Duodenal mucosa (tissue), 2 donors: ENCODE measurements at regions not wholly inside any gene's neighbourhood (a gene's known extent, or its start where the extent isn't known, plus 50 kb on each side); places are given as distances from the start of the nearest gene placed in this dataset.

Experiments used
- H3K27ac ChIP-seq: one replicate; pipeline ENCODE4 v1.7.0; 2013; ENCODE audit warnings: low read depth, low read length
- H3K27me3 ChIP-seq, 2 donors: one replicate each; pipeline ENCODE4 v1.7.0; 2013; ENCODE audit warnings: low read length in 2 of 2, control low read depth in 1 of 2; ENCODE audit not compliant: insufficient read depth in 2 of 2, control insufficient read depth in 1 of 2
- H3K36me3 ChIP-seq, 2 donors: one replicate each; pipeline ENCODE4 v1.7.0; 2013; ENCODE audit warnings: low read length in 2 of 2, control low read depth in 1 of 2; ENCODE audit not compliant: insufficient read depth in 2 of 2, control insufficient read depth in 1 of 2
- H3K4me1 ChIP-seq, 2 donors: one replicate each; pipeline ENCODE4 v1.7.0; 2013; ENCODE audit warnings: low read length in 2 of 2, control low read depth in 1 of 2; ENCODE audit not compliant: insufficient read depth in 2 of 2, control insufficient read depth in 1 of 2
- H3K4me3 ChIP-seq, 2 donors: one replicate each; pipeline ENCODE4 v1.7.0; 2013; ENCODE audit warnings: low read length in 2 of 2, low read depth in 1 of 2
- H3K9ac ChIP-seq, 2 donors: one replicate each; pipeline ENCODE4 v1.7.0; 2013; ENCODE audit warnings: low read length in 2 of 2, low read depth in 1 of 2
- H3K9me3 ChIP-seq, 2 donors: one replicate each; pipeline ENCODE4 v1.7.0; 2013; ENCODE audit warnings: low read length in 2 of 2, control low read depth in 1 of 2; ENCODE audit not compliant: control insufficient read depth in 1 of 2

DNA sequence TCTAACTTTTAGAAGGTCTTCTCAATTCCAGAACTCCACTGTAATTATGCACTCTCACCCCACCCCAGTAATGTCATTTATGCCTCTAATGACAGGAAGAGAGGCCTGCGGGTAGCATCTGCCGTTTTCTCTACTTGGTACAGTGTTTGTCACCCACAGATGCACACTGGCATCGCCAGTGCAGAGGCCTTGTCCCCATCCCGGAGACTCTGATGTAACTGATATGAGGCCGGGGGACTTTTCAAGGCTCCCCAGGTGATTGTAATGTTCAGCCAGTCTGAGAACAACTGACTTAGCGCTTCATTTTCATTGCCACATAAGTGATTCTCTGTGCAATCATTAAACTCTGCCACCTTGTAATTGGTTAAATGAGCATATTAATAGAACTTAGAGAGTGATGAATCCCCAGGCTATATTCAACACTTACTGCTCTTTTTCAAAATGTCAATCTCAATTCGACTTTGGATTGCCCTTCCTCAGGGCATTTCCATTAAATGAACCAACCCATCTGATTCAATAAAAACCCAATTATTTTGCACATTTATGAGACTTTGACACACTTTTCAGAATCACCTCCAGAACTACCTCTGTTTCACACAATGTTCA, 113.2 kb downstream of the HERPUD2 start:
- no peaks in the 10 kb centered on the region for H3K4me1 ChIP-seq
- no peak overlapping the region for H3K9ac ChIP-seq
- H3K4me3 ChIP-seq, result no peak overlapping the region
- no peaks in the 10 kb centered on the region for H3K27me3 ChIP-seq
- no peaks in the 10 kb centered on the region for H3K9me3 ChIP-seq
- H3K36me3 ChIP-seq, result no peaks in the 10 kb centered on the region
- no peak overlapping the region for H3K27ac ChIP-seq

DNA sequence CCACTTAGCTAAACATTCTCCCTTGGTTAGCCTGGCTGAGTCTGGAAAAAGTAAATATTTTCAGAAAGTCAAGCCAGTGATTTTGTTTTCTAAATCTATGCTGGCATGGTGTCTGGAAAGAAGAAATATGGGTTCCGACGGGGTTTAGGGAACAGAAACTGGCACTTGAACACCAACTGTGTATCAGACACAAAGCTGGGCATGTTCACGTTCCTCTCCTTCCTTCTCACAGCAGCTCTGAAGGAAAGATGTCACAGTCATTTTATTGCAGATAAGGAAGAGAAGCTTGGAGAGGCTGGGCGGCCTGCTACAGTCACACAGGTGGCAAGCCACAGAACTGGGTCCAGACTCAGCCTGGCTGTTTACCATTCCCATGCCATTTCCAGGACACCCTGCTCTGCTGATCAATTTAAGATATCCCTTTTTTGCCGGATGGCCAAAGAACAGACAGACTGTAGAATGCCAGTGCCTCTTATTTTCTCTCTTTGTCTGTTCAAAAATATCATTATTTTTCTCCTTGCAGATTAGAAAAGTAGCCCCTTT, 118.8 kb downstream of the HERPUD2 start:
- no peaks in the 10 kb centered on the region for H3K4me1 ChIP-seq
- H3K27ac ChIP-seq, result no peak overlapping the region
- no peaks in the 10 kb centered on the region for H3K36me3 ChIP-seq

DNA sequence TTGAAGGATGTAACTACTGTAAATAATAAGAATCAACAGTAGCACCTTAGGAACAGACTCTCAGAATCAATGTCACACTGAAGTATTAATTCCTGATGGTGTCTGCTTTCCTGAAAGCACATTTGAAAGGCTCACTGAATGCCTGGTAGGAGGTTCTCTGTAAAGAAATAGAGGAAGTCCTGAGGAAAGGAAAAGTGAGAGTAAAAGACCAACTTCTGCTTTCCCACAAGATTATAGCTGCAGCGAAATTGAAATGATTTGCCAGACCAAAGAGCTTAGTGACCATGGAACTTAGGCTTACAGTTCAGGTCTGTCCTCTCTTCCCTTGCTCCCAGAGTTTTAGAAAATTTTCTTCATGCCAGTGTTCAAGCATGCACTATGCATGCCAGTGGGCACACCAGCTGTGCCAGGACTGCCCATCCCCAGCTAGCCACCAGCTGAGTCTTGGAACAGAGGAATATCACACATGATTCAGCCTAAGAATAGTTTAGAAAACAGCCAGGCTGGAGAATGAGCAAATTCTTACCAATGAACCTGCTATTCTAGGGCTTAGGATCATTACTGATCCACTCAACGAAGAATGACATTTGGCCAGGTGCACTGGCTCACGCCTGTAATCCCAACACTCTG, 123.2 kb downstream of the HERPUD2 start:
- Histone ChIP-seq H3K4me3 (no peak overlapping the region), H3K36me3 (no peaks in the 10 kb centered on the region), H3K9ac (no peak overlapping the region), H3K27me3 (no peaks in the 10 kb centered on the region), H3K27ac (no peak overlapping the region), H3K4me1 (no peaks in the 10 kb centered on the region), H3K9me3 (no peaks in the 10 kb centered on the region)

More for the DNA sequence above, 118.8 kb downstream of the HERPUD2 start:
- Histone ChIP-seq H3K9ac (no peak overlapping the region), H3K4me3 (no peak overlapping the region), H3K27me3 (no peaks in the 10 kb centered on the region), H3K9me3 (no peaks in the 10 kb centered on the region)

DNA sequence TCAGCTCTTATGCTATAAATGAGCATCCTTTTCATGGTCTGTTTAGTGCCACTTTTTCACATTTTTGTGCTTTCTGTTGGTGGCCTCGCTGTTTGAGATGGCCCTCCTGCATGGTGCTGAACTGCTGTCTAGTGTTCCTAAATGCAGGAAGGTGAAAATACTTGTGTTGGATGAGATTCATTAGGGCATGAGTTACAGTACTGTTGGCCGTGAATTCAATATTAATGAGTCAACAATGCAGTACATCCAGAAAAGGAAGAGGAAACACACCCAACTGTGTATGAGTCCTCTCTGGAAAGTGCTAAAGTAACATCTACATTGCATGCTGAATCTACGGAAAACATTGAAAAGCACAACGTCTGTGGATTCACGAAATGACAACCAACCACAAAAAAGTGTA, 124.0 kb downstream of the HERPUD2 start:
- H3K27me3 ChIP-seq, result no peaks in the 10 kb centered on the region
- no peak overlapping the region for H3K4me3 ChIP-seq
- no peaks in the 10 kb centered on the region for H3K9me3 ChIP-seq
- H3K36me3 ChIP-seq, result no peaks in the 10 kb centered on the region
- H3K27ac ChIP-seq, result no peak overlapping the region
- no peak overlapping the region for H3K9ac ChIP-seq
- H3K4me1 ChIP-seq, result no peaks in the 10 kb centered on the region

DNA sequence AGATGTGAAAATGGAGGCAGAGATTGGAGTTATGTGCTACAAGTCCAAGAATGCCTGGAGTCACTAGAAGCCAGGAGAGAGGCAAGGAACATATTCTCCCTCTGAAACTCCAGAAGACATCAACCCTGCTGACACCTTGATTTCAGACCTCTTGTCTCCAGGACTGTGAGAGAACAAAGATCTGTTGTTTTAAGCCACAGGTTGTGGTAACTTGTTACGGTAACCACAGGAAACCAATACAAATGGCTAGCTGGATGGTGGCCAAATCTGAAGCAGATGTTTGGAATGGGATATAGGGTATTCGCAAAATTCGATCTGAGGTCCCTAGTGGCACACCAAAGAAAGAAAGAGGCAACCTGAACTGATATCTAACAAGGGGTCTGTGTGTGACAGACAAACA, 129.0 kb downstream of the HERPUD2 start:
- Histone ChIP-seq H3K27ac (no peak overlapping the region), H3K27me3 (no peaks in the 10 kb centered on the region), H3K4me1 (no peaks in the 10 kb centered on the region), H3K9ac (no peak overlapping the region), H3K4me3 (no peak overlapping the region), H3K36me3 (no peaks in the 10 kb centered on the region), H3K9me3 (no peaks in the 10 kb centered on the region)

DNA sequence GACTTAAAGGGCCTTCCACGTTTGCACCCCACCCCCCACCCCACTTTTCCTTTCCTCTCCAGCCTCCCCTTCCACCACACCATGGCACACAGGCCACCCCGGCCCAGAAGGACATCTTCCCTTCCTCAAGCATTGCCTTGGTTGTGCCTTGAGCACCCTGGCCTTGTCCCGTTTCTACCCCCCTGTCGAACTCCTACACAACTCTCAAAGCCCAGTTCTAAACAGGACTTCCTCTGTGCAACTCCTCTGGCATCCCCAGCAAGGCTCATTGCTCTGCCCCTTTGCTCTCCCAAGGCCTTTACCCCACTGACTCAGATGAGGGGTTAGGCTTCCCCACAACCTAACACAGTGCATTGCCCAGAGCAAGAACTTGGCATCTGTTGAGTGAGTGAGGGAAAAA, 136.1 kb downstream of the HERPUD2 start:
- H3K4me3 ChIP-seq, result no peak overlapping the region
- H3K36me3 ChIP-seq, result no peaks in the 10 kb centered on the region
- no peaks in the 10 kb centered on the region for H3K4me1 ChIP-seq
- no peak overlapping the region for H3K27ac ChIP-seq
- no peaks in the 10 kb centered on the region for H3K27me3 ChIP-seq
- H3K9ac ChIP-seq, result no peak overlapping the region
- H3K9me3 ChIP-seq, result no peaks in the 10 kb centered on the region

DNA sequence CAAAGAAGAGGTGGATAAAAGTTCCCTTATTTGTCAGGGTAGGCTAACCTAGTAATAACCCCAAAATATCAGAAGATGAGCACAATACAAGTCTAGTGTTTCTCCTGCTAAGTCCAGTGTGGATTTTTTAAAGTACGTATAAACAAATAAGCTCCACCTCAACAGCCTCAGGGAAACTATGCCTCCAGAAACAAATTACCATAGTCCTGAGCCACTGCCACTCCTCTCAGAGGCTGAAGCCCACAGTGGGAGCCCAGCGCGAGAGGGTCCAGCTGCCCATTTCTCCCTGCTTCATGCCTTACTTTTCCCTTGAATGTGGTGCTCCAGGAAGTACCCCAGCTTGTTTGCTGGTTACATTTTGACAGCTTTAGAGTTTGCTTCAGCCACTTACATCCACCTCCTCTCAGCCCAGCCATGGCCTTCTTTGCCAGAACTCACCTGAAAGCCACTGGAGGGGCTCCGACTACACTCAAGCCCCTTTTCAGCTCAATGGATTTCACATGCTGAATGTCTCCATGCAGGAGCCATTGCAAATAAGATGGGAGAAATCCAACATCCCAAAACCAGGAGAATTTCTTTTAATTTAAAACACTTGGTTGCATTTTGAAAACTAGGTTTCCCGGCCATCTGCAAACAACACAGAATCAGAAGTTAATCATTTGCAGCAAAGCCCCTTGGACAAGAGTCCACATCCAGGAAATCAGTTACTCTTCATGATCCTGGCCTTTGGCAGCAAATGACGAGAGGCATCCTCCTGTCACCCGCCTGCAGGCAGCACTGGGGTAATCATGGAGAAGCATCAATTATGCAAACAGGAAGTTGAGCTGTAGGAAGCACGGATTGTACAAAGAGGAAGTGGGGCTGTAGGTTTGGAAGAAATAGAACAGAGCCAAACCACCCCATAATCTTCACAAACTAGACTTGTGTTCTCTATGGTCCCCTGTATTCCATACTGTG, 138.1 kb downstream of the HERPUD2 start:
- no peaks in the 10 kb centered on the region for H3K27me3 ChIP-seq
- no peaks in the 10 kb centered on the region for H3K36me3 ChIP-seq
- no peak overlapping the region for H3K9ac ChIP-seq
- no peak overlapping the region for H3K27ac ChIP-seq
- H3K4me1 ChIP-seq, result no peaks in the 10 kb centered on the region
- no peaks in the 10 kb centered on the region for H3K9me3 ChIP-seq
- H3K4me3 ChIP-seq, result no peak overlapping the region

DNA sequence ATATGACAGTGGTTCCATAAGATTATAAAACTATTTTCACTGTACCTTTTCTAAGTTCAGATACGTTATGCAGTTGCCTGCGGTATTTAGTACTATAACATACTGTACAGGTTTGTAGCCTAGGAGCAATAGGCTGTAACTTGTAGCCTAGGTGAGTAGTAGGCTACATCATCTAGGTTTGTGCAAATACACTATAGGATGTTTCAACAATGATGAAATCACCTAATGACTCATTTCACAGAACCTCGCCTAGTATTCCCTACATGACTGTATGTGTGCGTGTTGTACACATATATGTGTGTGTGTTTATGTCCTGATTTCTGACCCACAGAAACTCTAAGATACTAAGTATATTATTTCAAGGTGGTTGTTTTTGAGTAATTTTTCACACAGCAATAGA, 139.0 kb downstream of the HERPUD2 start:
- no peak overlapping the region for H3K27ac ChIP-seq
- H3K27me3 ChIP-seq, result no peaks in the 10 kb centered on the region
- no peak overlapping the region for H3K9ac ChIP-seq
- no peaks in the 10 kb centered on the region for H3K4me1 ChIP-seq
- no peak overlapping the region for H3K4me3 ChIP-seq
- H3K36me3 ChIP-seq, result no peaks in the 10 kb centered on the region
- H3K9me3 ChIP-seq, result no peaks in the 10 kb centered on the region

DNA sequence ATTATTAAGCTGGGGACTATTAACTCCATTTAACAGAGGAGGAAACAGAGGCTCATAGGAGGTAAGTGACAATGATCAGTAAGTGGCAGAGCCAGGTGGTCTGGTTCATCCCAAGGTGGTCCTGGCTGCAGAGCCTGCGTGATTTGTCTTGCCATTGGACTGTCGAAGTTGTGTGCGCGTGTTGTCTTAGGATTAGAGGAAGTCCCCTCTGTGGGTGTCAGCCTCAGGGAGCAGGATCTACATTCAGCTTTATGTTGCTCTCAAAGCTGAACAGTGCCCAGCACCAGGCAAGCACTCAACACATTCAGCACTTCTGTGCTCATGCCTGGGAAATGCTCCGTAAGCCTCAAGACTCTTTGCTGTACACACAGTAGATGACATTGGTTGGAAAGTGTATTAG, 139.5 kb downstream of the HERPUD2 start:
- Histone ChIP-seq H3K36me3 (no peaks in the 10 kb centered on the region), H3K9me3 (no peaks in the 10 kb centered on the region), H3K4me1 (no peaks in the 10 kb centered on the region), H3K27me3 (no peaks in the 10 kb centered on the region), H3K4me3 (no peak overlapping the region), H3K27ac (no peak overlapping the region), H3K9ac (no peak overlapping the region)

DNA sequence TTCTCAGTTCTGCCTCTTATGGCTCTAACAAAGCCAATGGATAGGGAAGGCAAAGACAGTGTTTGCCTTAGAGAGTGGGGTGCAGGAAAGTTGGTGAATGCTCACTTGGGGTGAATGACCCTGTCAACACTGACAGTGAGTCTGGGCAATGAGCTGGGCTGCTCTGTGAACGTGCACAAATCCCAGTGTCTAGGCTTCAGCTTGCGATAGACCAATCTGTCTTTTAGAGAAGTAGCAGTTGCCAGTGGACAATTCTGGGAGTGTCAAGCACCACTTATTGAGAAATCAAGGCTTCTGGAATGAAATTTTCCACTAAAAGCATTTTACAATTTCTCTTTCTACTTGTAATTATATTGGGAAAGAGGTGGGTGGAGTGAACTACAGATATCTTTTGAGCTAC, 141.4 kb downstream of the HERPUD2 start:
- Histone ChIP-seq H3K27me3 (peaks cover 0 to 6% of the 10 kb centered on the region in 2 donors), H3K9me3 (no peaks in the 10 kb centered on the region), H3K9ac (no peak overlapping the region), H3K4me3 (no peak overlapping the region), H3K27ac (no peak overlapping the region), H3K4me1 (no peaks in the 10 kb centered on the region), H3K36me3 (no peaks in the 10 kb centered on the region)
